Astrocyte (in vitro differentiated cells and primary cell): ENCODE measurements at regions not wholly inside any gene's neighbourhood (a gene's known extent, or its start where the extent isn't known, plus 50 kb on each side); places are given as distances from the start of the nearest gene placed in this dataset.

Experiments used
- DNase-seq: peaks from one replicate; pipeline ENCODE4 v3.0.0-alpha.2; 2010; ENCODE audit warnings: low read depth
- FAIRE-seq: peaks from 2 replicates; lab custom pipeline; 2011; peaks lifted over from hg19 to GRCh38; lab: Jason Lieb, UNC
- H2AFZ ChIP-seq: 2 replicates; pipeline ENCODE4 v1.6.0; 2012; ENCODE audit warnings: low read depth, low read length, inconsistent platforms
- H3K27ac ChIP-seq: 2 replicates; pipeline ENCODE4 v1.5.1; 2011; ENCODE audit warnings: low read depth, low read length, inconsistent platforms
- H3K27me3 ChIP-seq: 2 replicates; pipeline ENCODE4 v1.6.0; 2011; ENCODE audit warnings: low read length, inconsistent platforms; ENCODE audit not compliant: insufficient read depth
- H3K36me3 ChIP-seq: 2 replicates; pipeline ENCODE4 v1.5.1; 2011; ENCODE audit warnings: low read length, inconsistent platforms; ENCODE audit not compliant: insufficient read depth
- H3K4me1 ChIP-seq: 2 replicates; pipeline ENCODE4 v1.5.1; 2011; ENCODE audit warnings: low read length, inconsistent platforms; ENCODE audit not compliant: insufficient read depth
- H3K4me2 ChIP-seq: 2 replicates; pipeline ENCODE4 v1.6.0; 2012; ENCODE audit warnings: low read length, inconsistent platforms
- H3K4me3 ChIP-seq: 2 replicates; pipeline ENCODE4 v1.5.1; 2011; ENCODE audit warnings: low read depth, mild to moderate bottlenecking, low read length, inconsistent platforms; ENCODE audit not compliant: insufficient read depth
- H3K79me2 ChIP-seq: 2 replicates; pipeline ENCODE4 v1.6.0; 2012; ENCODE audit warnings: mild to moderate bottlenecking, low read length, inconsistent platforms; ENCODE audit not compliant: insufficient read depth
- H3K9ac ChIP-seq: 2 replicates; pipeline ENCODE4 v1.6.0; 2012; ENCODE audit warnings: mild to moderate bottlenecking, low read length, inconsistent platforms
- H3K9me3 ChIP-seq: 2 replicates; pipeline ENCODE4 v1.5.1; 2012; ENCODE audit warnings: low read depth, mild to moderate bottlenecking, low read length, inconsistent platforms; ENCODE audit not compliant: insufficient read depth
- H4K20me1 ChIP-seq: 2 replicates; pipeline ENCODE4 v1.6.0; 2012; ENCODE audit warnings: low read length, inconsistent platforms; ENCODE audit not compliant: insufficient read depth
- H3K27ac Mint-ChIP-seq: one replicate; pipeline ENCODE4 v1.8.0; 2021; ENCODE audit warnings: mild to moderate bottlenecking, mixed read lengths; ENCODE audit not compliant: unreplicated experiment
- H3K27me3 Mint-ChIP-seq: one replicate; pipeline ENCODE4 v1.8.0; 2021; ENCODE audit warnings: low read depth, mixed read lengths; ENCODE audit not compliant: unreplicated experiment
- H3K36me3 Mint-ChIP-seq: one replicate; pipeline ENCODE4 v1.8.0; 2021; ENCODE audit warnings: low read depth, mixed read lengths; ENCODE audit not compliant: unreplicated experiment
- H3K4me1 Mint-ChIP-seq: one replicate; pipeline ENCODE4 v1.8.0; 2021; ENCODE audit warnings: low read depth, mixed read lengths; ENCODE audit not compliant: unreplicated experiment
- H3K4me3 Mint-ChIP-seq: one replicate; pipeline ENCODE4 v1.8.0; 2021; ENCODE audit warnings: mild to moderate bottlenecking, moderate library complexity, mixed read lengths; ENCODE audit not compliant: unreplicated experiment
- H3K9me3 Mint-ChIP-seq: one replicate; pipeline ENCODE4 v1.8.0; 2021; ENCODE audit warnings: mild to moderate bottlenecking, mixed read lengths; ENCODE audit not compliant: unreplicated experiment
- EZH2 ChIP-seq: IDR thresholded peaks from 2 replicates; pipeline ENCODE4 v1.6.1; 2012; ENCODE audit warnings: mild to moderate bottlenecking, low read length, inconsistent platforms; ENCODE audit not compliant: insufficient read depth
- TF ChIP-seq, protein P1 (sequence below): IDR thresholded peaks from 2 replicates; pipeline ENCODE4 v1.5.1; 2011; ENCODE audit warnings: low read depth, mild to moderate bottlenecking, inconsistent platforms, low read length, moderate library complexity; ENCODE audit not compliant: insufficient read depth

GRCh38 chr1:106619827-106620134 is 436.7 kb upstream of the PRMT6 start:
- Histone ChIP-seq H2AFZ (no peak overlapping the region), H4K20me1 (no peaks in the 10 kb centered on the region), H3K9ac (no peak overlapping the region), H3K9me3 (no peaks in the 10 kb centered on the region), H3K4me1 (peaks cover 8% of the 10 kb centered on the region), H3K4me2 (no peak overlapping the region), H3K27me3 (no peaks in the 10 kb centered on the region), H3K36me3 (no peaks in the 10 kb centered on the region), H3K4me3 (no peak overlapping the region), H3K79me2 (no peaks in the 10 kb centered on the region), H3K27ac (no peak overlapping the region)
- H3K4me3 Mint-ChIP-seq: no peak overlapping the region
- DNase-seq: no peak
- no peaks in the 10 kb centered on the region for H3K27me3 Mint-ChIP-seq
- peaks cover 2% of the 10 kb centered on the region for H3K4me1 Mint-ChIP-seq
- H3K9me3 Mint-ChIP-seq: no peaks in the 10 kb centered on the region
- FAIRE-seq: no peak
- H3K27ac Mint-ChIP-seq: no peak overlapping the region
- TF ChIP-seq, protein P1, sequence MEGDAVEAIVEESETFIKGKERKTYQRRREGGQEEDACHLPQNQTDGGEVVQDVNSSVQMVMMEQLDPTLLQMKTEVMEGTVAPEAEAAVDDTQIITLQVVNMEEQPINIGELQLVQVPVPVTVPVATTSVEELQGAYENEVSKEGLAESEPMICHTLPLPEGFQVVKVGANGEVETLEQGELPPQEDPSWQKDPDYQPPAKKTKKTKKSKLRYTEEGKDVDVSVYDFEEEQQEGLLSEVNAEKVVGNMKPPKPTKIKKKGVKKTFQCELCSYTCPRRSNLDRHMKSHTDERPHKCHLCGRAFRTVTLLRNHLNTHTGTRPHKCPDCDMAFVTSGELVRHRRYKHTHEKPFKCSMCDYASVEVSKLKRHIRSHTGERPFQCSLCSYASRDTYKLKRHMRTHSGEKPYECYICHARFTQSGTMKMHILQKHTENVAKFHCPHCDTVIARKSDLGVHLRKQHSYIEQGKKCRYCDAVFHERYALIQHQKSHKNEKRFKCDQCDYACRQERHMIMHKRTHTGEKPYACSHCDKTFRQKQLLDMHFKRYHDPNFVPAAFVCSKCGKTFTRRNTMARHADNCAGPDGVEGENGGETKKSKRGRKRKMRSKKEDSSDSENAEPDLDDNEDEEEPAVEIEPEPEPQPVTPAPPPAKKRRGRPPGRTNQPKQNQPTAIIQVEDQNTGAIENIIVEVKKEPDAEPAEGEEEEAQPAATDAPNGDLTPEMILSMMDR: no peak
- no peak for TF ChIP-seq EZH2
- H3K36me3 Mint-ChIP-seq: no peaks in the 10 kb centered on the region

GRCh38 chr1:106620521-106620954 is 435.9 kb upstream of the PRMT6 start:
- no peak overlapping the region for H3K4me3 ChIP-seq
- Mint-ChIP-seq H3K4me3 (no peak overlapping the region), H3K9me3 (no peaks in the 10 kb centered on the region), H3K36me3 (no peaks in the 10 kb centered on the region), H3K4me1 (peaks cover 2% of the 10 kb centered on the region), H3K27ac (no peak overlapping the region), H3K27me3 (no peaks in the 10 kb centered on the region)
- FAIRE-seq (no peak), DNase-seq (peak; percentile 77)
- no peak for TF ChIP-seq EZH2
- TF ChIP-seq, protein P1: no peak
- no peaks in the 10 kb centered on the region for H3K27me3 ChIP-seq
- no peak overlapping the region for H3K27ac ChIP-seq
- H3K9me3 ChIP-seq: no peaks in the 10 kb centered on the region
- no peaks in the 10 kb centered on the region for H3K36me3 ChIP-seq
- H3K4me1 ChIP-seq: peaks cover 8% of the 10 kb centered on the region
- peak overlapping the region; percentile 41 for H2AFZ ChIP-seq
- H4K20me1 ChIP-seq: no peaks in the 10 kb centered on the region
- H3K79me2 ChIP-seq: no peaks in the 10 kb centered on the region
- H3K9ac ChIP-seq: no peak overlapping the region
- H3K4me2 ChIP-seq: no peak overlapping the region

GRCh38 chr1:106621853-106622252 is 434.6 kb upstream of the PRMT6 start:
- Mint-ChIP-seq H3K9me3 (no peaks in the 10 kb centered on the region), H3K27me3 (no peaks in the 10 kb centered on the region), H3K27ac (no peak overlapping the region), H3K4me3 (no peak overlapping the region), H3K36me3 (no peaks in the 10 kb centered on the region), H3K4me1 (peaks cover 2% of the 10 kb centered on the region)
- H3K27ac ChIP-seq: no peak overlapping the region
- H3K4me1 ChIP-seq: peaks cover 8% of the 10 kb centered on the region
- DNase-seq (no peak), FAIRE-seq (no peak)
- H2AFZ ChIP-seq: no peak overlapping the region
- no peaks in the 10 kb centered on the region for H3K9me3 ChIP-seq
- TF ChIP-seq, protein P1: no peak
- no peak for TF ChIP-seq EZH2
- no peaks in the 10 kb centered on the region for H4K20me1 ChIP-seq
- H3K36me3 ChIP-seq: no peaks in the 10 kb centered on the region
- no peaks in the 10 kb centered on the region for H3K79me2 ChIP-seq
- H3K9ac ChIP-seq: no peak overlapping the region
- no peak overlapping the region for H3K4me3 ChIP-seq
- H3K27me3 ChIP-seq: no peaks in the 10 kb centered on the region
- no peak overlapping the region for H3K4me2 ChIP-seq
